ENCODE measurements at regions not wholly inside any gene's neighbourhood (a gene's known extent, or its start where the extent isn't known, plus 50 kb on each side); places are given as distances from the start of the nearest gene placed in this dataset.

DNA sequence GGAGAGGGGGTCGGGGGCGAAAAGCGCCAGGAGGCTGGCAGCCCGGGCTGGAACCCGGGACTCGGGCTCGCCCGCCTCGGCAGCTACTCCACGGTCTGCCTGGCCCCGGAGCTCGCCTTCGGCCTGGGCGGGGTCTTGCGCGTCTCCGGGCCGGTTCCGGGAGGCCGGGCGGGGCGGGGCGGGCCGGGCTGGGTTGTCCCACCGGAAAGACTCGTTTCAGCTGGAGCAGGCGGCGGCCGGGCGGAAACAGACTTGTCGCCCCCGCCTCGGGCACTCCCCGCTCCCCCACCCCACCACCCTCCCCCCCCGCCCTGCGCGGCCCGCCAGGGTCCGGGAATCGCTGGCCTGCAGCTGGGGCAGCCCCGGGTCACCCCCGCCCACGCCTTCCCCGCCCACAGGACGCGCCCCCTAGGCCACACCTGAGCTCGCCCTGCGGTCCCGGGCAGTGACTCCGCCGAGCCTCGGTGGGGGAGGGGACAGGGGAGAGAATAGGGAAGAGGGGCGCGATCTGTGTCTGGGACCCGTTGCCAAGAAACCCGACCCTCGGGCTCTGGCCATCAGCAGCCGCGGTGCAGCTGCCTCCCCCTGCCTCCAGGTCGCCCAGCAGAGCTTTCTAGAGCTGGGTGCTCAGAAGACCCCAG, 109.4 kb downstream of the KCTD15 start:
- TF ChIP-seq CTCF (IDR thresholded peaks at IDR 0.05), result no peak
- TF ChIP-seq POLR2AphosphoS5 (IDR thresholded peaks at IDR 0.05; ENCODE audit: low read depth, low read length), result no peak
